T-helper 1 cell treated with Interleukin-12 subunit alpha and Interleukin-12 subunit beta and Interleukin-4 antibody, amounts not matched to agents 30 ng/mL and 1 ng/mL, for 36 hours (primary cell): ENCODE measurements at regions not wholly inside any gene's neighbourhood (a gene's known extent, or its start where the extent isn't known, plus 50 kb on each side); places are given as distances from the start of the nearest gene placed in this dataset.

ENCODE experiments used
- intact Hi-C: fragments of 100-400 bp; cut with micrococcal nuclease; formaldehyde crosslinking; loops from one replicate; pipeline ENCODE4 v1.15.1; 2024

DNA sequence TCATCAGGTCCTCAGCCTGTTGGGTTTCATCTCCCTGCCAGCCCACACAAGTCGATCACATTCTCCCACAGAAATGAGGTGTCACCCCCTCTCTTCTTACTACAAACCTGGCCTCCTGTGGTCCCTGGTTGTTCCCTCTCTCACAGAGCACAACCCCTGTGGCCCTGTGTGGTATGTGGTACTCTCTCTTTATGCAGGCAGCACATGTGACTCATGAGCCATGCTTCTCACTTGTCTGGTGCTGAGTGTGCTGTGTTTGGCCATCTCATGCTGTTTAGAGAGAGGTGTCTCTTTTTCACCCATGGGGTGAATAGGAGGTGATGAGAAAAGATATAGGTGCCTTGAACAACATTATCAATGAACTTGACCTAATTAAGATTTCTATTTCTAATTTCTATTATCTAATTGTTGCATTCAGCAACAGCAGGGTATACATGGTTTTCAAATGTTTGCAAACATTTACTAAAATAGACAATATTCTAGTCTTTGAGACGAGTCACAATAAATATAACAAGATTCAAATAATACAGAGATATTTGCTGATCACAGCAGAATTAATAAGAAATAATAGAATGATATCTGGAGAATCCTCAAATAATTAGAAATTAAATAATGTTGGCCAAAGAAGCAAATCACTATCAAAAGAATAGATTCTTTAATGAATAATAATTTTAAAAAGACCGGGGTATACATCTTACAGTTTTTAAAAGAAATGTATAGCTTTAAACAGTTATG lies 633.8 kb upstream of the IGFBP3 start:
- intact Hi-C loops, result no loop called here

GRCh38 chr7:46551603-46552002 lies 630.5 kb upstream of the IGFBP3 start:
- intact Hi-C loops, result no loop called here

DNA sequence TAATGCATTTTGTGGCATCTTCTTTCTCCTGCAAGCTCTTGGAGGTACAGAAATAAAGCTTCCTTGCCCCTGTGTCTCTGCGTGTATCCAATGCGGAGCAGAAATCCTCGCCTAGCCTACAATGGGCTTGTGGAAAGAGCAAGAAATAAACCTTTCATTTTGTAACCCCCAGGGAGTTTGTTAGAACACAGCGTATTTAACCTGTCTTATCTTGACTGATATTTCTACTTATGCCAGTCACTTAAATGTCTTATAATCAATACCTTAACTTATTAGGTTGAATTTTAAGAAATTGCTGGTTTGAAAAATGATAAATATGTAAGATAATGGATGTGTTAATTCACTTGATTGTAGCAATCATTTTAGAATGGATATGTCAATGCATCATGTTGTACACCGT lies 629.8 kb upstream of the IGFBP3 start:
- intact Hi-C loops, result no loop called here

DNA sequence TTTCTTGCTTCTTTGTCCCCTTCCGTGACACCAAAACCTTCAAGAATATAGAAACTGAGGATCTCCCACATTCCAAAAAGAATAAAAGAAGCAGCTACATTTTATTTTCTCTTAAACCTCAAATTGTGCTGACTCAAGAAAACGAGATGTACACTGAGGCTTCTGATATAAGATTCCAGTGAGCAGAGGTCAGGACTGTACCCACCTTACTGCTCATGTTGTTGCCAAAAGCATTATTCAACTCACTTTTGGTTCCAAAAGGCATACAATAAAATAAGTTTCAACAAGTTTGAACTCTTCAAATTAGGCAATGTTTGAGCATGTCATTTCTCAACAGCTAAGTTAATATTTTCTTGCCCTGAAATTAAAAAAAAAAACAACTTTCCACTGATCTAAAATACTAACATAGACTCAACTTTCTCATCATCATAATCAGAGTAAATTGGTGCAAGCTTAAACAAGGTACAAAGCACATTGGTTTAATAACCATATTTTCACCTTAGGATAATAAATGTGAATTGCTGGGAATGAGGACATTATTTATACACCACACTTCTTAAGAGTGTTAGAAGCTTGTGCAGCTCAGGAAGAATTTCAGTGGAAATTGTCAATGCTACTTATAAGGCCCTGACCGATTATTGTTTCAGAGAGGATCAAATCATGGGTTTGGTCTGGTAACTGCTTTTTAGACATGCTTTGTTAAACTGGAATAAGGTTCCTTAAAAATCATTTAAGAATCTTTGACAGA lies 629.0 kb upstream of the IGFBP3 start:
- intact Hi-C loops, result no loop called here

- intact Hi-C loops, result no loop called here
Observed at GRCh38 chr7:46549347-46549746, 628.3 kb upstream of the IGFBP3 start.

DNA sequence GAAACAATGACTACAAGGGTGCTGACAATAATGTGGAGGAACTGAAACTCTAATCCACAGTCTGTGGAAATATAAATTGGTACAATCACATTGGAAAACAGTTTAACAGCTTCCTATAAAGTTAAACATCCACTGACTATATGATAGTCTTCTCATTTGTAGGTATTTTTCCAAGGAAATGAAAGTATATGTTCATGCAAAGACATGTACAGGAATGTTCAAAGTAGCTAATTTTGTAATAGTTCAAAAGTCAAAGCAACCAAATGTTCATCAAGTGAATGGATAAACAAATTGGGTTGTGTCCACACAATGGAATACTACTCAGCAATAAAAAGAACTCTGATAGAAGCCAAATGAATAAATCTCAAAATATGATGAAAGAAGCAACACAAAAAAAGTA lies 626.0 kb upstream of the IGFBP3 start:
- intact Hi-C loops, result no loop called here

DNA sequence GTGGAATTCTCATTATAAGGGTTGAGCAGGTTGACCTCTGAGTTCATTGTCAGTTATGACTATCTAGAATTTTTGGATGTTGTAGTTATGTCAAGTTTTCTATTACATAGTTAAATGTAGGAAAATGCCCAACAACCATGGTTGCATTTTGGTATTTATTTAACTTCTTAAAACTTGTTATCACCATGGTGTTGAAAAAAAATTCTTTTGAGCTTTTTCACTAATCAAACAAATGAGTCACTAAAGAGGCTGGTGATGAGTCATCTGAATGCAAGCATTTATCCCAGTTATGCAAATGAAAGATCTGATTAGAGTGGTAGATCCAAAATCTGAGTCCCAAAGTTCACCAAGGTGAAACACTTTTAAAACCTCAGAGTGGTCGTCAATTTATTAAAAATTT lies 624.7 kb upstream of the IGFBP3 start:
- intact Hi-C loops, result no loop called here

DNA sequence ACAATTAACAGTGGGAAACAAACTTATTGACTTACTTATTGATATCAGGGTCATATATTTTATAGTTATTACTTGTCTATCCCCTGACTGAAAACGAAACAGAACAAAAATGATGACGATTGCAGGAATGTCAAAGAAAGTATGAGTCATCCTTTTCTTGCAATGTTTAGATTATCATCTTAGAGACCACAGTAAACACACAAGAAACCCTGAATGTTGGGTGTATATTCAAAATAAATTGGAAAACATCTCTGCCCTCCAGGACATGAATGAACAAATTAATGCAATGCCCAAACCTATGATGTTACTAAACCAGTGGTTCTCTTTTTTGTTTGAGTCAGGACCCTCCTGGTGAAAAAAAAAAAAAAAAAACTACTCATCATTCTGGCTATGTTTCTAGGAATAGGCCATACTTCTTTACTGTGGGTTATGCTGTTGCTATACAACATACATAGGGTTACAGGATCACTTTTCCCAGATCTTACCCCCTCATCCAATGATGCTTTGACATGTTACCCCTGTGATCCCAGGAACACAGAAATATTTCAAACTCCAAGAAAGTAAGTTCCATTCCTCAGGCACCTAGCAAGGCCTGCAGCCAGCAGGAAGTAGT lies 623.4 kb upstream of the IGFBP3 start:
- intact Hi-C loops, result no loop called here

DNA sequence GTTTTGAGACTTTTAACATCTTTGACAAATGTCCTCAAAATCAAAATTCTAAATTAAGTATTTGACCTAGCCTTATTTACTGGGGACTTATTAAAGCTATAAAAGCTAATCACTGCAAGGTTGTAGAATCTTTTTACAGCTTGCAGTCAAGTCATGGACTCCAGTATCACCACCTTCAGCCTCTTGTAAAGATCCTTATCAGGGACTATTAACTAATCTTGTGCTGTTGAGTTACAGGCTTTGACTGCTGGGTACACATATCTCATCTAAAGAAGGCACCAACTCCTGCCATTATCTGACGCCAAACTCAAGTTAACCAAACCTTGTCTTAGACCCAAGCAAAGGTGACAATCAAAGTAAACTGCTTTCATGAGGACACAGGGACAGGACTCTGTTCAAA lies 621.0 kb upstream of the IGFBP3 start:
- intact Hi-C loops, result no loop called here

DNA sequence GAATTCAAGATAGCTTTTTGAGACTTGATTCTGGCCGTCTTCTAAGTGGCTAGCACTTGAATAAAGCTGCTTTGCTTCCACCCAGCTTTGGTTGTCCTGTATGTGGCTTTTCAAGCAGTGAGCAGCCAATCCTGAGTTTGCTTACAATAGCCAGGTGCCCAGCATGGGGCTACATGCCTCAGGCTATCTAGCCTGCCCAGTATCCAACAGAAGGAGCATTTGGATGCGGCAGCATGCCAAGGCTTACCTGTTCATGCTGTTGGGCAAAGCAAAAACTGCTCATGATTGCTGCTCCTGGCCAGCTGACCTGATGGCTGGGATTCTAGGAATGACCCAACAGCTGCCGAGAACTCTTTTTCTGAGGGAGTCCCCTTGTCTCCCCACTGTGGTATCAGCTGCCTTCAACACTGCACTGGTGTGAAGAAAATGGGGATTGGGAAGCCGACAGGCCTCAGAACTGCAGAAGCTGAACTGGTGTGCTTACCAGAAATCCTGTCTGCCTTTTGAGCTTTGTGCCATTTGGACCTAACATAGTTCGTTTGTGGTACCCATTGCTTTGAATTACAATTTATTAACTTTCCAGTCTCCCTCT lies 618.9 kb upstream of the IGFBP3 start:
- intact Hi-C loops, result no loop called here

DNA sequence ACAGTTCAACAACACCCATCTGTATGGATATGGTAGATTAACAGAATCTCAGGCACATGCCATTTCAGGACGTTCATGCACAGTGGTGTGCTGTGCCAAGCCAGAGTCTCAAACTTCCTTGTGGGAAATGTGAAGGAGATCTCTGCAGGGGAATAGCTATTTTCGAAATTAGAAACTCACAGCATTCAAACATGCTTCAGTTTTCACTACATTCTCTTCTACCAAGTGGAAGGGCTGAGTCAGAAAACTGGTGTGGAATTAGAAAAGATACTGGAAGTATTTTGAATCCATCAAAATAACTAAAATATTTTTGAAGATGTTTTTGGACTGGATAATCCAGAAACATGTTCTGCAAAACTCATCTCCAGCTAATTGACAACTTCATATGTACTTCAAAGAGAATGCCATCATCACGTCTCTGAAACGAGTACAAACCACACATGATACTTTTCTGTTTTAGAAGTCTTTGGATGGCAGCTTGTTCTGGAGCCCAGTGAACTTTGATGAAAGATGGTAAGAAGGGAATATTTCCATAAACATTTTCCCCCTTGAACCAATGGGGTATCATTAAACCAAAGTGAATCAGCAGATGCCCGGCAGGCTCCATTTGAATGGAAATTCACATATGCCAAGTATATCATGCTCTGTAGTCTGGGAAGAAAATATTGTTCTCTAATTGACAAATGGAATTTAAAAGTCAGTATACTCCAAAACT lies 616.3 kb upstream of the IGFBP3 start:
- intact Hi-C loops, result no loop called here

GRCh38 chr7:46534664-46535588 lies 613.9 kb upstream of the IGFBP3 start:
- intact Hi-C loops, result no loop called here

DNA sequence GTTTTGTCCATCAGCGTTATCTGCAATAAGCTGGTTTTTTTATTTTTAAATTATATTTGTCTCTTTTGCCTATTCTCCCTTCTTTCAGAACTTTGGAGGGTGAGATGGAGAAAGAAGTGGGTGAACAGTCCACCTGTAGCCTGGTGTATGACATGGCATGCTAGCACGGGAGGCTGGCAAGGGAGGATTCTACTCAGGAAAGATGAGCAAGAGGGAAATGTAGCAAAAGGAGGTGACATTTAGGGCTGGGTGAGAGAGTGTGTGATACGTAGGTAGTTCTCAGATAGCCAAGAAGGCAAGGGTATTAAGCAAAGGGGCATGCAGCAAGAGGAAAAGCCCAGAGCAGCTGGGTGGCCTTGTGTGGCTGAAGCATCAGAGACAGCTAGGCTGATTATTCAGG lies 612.9 kb upstream of the IGFBP3 start:
- intact Hi-C loops, result no loop called here

DNA sequence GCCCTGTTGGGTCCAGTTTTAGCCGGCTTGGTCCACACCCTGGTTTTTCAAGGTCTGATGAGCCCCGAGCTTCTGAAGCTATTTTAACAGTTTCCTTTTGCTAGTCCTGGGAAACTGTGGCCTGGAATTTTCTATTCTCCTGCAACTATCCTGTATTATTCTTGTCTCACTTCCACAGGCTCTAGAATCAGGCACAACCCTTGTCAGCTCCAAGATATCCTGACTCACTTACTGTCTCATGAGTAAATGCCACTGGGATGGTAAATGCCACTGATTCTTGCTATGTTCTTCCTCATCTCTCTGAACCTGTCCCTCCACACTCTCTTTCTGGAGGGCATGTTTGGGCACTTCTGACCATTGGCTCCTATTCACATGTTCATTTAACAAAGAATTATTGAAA lies 611.5 kb upstream of the IGFBP3 start:
- intact Hi-C loops, result no loop called here

DNA sequence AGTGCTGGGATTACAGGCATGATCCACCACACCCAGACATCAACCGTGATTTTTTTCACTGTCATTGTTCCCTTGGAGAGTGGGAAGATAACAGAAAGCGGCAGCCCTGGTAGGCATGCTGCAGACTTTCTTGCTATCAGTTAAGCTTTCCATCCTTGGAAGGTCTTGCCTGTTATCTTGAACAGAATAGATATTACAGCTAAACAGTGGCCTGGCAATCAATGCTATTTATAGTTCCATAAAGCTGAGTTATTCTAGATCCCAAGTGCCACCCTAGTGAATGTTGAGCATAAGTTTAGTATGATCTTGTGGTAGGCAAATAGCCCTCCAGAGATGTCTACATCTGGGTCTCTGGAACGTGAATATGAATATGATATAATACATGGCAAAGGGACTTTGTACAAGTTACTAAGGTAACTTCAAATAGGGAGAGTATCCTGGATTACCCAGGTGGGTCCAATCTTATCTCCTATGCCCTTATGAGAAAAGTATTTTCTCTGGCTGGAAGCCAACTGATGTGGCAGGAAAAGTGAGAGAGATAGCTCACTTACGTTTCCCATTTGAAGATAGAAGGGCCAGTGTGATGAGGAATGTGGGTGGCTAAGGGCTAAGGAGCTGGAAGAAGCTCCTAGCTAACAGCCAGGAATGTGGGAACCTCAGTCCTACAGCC lies 609.1 kb upstream of the IGFBP3 start:
- intact Hi-C loops, result no loop called here

DNA sequence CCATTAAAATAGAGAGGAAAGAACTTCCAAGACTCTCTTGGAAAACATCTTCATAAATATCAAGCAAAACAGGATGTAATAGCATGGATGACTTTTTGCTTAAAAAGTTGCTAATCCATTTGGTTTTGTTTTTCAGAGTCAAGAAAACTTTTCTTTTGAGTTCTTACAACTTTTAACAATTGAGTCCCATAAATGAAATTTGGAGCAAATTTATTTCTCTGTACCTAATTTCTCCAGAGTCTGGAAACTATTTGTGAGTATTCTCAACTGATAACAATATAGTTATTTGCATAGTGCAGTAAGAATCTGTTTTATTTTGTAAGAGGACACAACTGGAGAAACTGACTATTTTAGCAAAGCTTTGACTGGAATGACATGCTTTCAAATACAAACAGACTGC lies 606.3 kb upstream of the IGFBP3 start:
- intact Hi-C loops, result no loop called here

DNA sequence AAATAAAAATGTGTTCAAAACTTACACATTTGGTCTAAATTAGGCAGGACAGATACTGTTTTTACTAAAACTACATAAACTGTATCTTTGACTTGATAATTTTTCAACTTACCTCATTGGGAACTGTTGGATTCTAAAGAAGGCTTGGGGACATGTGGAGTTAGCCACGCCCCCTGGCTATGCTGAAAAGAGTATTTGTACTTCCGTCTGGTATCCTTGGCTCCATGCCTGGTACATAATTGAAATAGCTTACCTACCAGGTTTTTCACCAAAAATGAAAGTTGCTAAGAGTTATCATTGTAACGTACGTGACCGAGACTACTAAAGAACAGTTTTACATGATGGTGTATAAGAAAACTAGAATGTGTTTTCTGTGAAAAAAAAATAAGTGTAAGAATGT lies 604.8 kb upstream of the IGFBP3 start:
- intact Hi-C loops, result no loop called here

DNA sequence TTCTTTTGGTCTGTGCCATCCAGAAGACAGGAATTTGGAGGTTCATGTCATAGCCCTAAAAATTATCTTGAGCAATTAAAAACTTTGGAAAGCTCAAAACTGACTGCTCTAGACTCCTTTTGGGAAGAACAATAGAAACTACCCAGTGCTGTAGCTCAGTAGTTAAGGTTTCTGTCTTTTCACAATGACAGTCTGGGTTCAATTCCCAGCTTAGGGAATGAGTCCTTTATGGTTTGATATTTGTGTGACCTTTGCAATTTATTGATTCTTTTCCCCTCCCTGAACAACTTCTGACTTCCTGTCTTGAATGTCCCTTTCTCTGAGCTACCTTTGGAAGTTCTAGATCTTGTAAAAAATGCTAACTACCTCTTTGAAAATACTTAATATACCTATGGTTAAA lies 603.3 kb upstream of the IGFBP3 start:
- intact Hi-C loops, result no loop called here

GRCh38 chr7:46522354-46522906 lies 601.4 kb upstream of the IGFBP3 start:
- intact Hi-C loops, result no loop called here

- intact Hi-C loops, result no loop called here
Observed at GRCh38 chr7:46518713-46519112, 597.6 kb upstream of the IGFBP3 start.
